ENCODE measurements at regions not wholly inside any gene's neighbourhood (a gene's known extent, or its start where the extent isn't known, plus 50 kb on each side); places are given as distances from the start of the nearest gene placed in this dataset.

DNA sequence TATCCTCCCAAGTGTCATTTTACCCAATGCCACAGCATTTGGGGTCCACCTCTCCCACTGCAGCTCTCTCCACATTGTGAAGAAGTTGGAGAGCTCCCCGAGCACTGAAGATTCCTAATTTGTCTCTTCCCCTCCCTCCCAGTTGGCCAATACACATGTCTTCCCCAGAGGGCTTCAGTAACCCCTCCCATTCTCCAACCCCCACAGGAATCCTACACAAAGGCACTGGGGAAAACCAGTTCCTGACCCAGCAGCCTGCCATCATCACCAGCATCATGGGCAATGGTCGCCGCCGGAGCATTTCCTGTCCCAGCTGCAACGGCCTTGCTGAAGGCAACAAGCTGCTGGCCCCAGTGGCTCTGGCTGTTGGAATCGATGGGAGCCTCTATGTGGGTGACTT, 87.3 kb upstream of the WWC1 start:
- TF ChIP-seq POLR2A (IDR thresholded peaks at IDR 0.05) (no peak), EP300 (IDR thresholded peaks at IDR 0.05; ENCODE audit: low read depth) (no peak), CTCF (IDR thresholded peaks at IDR 0.05) (no peak), POLR2AphosphoS5 (IDR thresholded peaks at IDR 0.05) (no peak)

All from transverse colon (tissue), 4 donors.